ENCODE measurements at regions not wholly inside any gene's neighbourhood (a gene's known extent, or its start where the extent isn't known, plus 50 kb on each side); places are given as distances from the start of the nearest gene placed in this dataset.

GRCh38 chr2:23028106-23028505 lies 356.9 kb upstream of the KLHL29 start:
- no peak overlapping the region for H3K4me3 ChIP-seq (replicated peaks; ENCODE audit: low read depth, low read length)
- no peaks in the 10 kb centered on the region; the same call in 1 of the 2 replicates for H3K27me3 ChIP-seq (replicated peaks; ENCODE audit: control insufficient read depth, insufficient read depth, low read length)
- no peak for DNase-seq (ENCODE audit: extremely low read depth, insufficient read length)
- TF ChIP-seq, protein P1, sequence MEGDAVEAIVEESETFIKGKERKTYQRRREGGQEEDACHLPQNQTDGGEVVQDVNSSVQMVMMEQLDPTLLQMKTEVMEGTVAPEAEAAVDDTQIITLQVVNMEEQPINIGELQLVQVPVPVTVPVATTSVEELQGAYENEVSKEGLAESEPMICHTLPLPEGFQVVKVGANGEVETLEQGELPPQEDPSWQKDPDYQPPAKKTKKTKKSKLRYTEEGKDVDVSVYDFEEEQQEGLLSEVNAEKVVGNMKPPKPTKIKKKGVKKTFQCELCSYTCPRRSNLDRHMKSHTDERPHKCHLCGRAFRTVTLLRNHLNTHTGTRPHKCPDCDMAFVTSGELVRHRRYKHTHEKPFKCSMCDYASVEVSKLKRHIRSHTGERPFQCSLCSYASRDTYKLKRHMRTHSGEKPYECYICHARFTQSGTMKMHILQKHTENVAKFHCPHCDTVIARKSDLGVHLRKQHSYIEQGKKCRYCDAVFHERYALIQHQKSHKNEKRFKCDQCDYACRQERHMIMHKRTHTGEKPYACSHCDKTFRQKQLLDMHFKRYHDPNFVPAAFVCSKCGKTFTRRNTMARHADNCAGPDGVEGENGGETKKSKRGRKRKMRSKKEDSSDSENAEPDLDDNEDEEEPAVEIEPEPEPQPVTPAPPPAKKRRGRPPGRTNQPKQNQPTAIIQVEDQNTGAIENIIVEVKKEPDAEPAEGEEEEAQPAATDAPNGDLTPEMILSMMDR (IDR thresholded peaks at IDR 0.05; ENCODE audit: insufficient read depth, low read length, poor library complexity, severe bottlenecking) = no peak
- H3K36me3 ChIP-seq (ENCODE audit: control insufficient read depth, insufficient read depth, low read length) = no peaks in the 10 kb centered on the region

DNA sequence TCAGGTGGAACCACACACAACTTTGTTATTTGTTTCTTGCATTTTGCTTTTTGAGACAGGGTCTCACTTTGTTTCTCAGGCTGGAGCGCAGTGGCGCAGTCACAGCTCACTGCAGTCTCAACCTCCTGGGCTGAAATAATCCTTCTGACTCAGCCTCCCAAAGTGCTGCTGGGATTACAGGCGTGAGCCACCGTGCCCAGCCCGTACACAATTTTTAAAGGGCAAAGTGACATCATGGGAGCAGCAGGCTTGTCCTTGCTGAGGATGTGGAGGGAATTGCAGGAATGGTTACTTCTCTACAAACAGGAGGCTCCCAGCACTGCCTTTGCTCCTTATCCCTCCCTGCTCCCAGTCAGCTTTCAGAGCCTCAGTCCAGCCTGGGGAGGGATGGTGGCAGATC lies 355.9 kb upstream of the KLHL29 start:
- Histone ChIP-seq H3K36me3 (ENCODE audit: control insufficient read depth, insufficient read depth, low read length) (no peaks in the 10 kb centered on the region), H3K27me3 (replicated peaks; ENCODE audit: control insufficient read depth, insufficient read depth, low read length) (no peaks in the 10 kb centered on the region; the same call in 1 of the 2 replicates), H3K4me3 (replicated peaks; ENCODE audit: low read depth, low read length) (no peak overlapping the region)
- TF ChIP-seq, protein P1 (IDR thresholded peaks at IDR 0.05; ENCODE audit: insufficient read depth, low read length, poor library complexity, severe bottlenecking) = no peak
- no peak for DNase-seq (ENCODE audit: extremely low read depth, insufficient read length)

DNA sequence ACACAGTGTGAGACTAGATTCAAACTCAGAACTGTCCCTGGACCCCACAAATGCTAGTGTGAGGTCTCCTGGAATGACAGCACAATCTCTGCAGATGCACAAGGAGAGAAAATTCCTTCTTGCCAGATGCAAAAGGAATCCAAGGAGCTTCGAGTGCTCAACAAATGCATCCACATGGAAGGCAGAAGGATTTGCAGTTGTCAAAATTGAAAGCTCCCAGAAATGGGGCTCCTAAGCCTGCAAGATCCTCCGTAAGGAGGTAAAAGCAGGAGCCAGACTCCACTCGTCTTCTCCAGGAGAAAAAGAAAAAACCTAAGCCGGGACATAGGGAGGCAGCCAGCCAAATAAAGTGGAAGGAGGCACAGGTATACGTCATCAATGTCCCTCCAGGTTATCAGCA lies 355.0 kb upstream of the KLHL29 start:
- no peaks in the 10 kb centered on the region; the same call in 1 of the 2 replicates for H3K27me3 ChIP-seq (replicated peaks; ENCODE audit: control insufficient read depth, insufficient read depth, low read length)
- no peak overlapping the region for H3K4me3 ChIP-seq (replicated peaks; ENCODE audit: low read depth, low read length)
- TF ChIP-seq, protein P1 (IDR thresholded peaks at IDR 0.05; ENCODE audit: insufficient read depth, low read length, poor library complexity, severe bottlenecking) = no peak
- no peaks in the 10 kb centered on the region for H3K36me3 ChIP-seq (ENCODE audit: control insufficient read depth, insufficient read depth, low read length)
- DNase-seq (ENCODE audit: extremely low read depth, insufficient read length) = no peak

DNA sequence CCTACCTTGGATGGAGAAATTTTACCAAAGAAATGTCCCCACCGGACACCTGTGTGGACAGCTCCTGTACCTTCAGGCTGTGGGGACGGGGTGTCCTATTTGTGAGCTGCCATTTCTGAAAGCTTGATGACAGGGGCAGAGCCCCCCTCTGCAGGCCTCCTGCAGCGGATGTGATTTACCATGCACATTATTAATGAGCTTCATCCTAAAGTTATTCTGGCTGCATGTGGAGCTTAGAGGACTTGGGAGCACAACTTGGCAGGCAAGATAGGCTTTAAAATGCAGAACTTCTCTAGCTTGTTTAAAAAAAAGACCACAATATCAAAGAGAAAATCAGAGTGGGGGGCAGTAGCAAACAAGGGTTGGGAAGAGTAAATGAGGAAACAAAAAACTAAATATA lies 350.0 kb upstream of the KLHL29 start:
- no peak overlapping the region for H3K4me3 ChIP-seq (replicated peaks; ENCODE audit: low read depth, low read length)
- DNase-seq (ENCODE audit: extremely low read depth, insufficient read length) = no peak
- TF ChIP-seq, protein P1 (IDR thresholded peaks at IDR 0.05; ENCODE audit: insufficient read depth, low read length, poor library complexity, severe bottlenecking) = no peak
- H3K36me3 ChIP-seq (ENCODE audit: control insufficient read depth, insufficient read depth, low read length) = no peaks in the 10 kb centered on the region
- H3K27me3 ChIP-seq (replicated peaks; ENCODE audit: control insufficient read depth, insufficient read depth, low read length) = no peaks in the 10 kb centered on the region; the same call in 1 of the 2 replicates

DNA sequence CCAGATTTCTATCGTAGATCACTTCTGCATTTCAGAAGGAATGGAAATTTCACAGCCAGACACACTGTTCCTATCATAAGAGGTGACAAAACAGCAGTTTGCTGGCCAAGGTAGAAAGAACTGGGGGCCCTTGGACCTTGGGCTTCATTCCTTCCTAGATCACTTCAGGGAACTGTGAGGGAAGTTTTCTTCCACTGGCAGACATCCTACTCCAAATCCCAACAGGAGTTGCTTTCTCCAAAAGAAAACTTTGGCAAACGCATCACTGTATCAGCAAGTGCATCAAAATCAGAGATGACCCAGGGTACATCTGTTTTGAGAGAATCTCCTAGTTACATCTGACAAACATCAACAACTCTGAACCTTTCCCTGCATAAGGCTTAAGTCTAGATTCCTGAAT lies 348.4 kb upstream of the KLHL29 start:
- no peak for DNase-seq (ENCODE audit: extremely low read depth, insufficient read length)
- no peaks in the 10 kb centered on the region; the same call in 1 of the 2 replicates for H3K27me3 ChIP-seq (replicated peaks; ENCODE audit: control insufficient read depth, insufficient read depth, low read length)
- H3K36me3 ChIP-seq (ENCODE audit: control insufficient read depth, insufficient read depth, low read length) = no peaks in the 10 kb centered on the region
- no peak overlapping the region for H3K4me3 ChIP-seq (replicated peaks; ENCODE audit: low read depth, low read length)
- TF ChIP-seq, protein P1 (IDR thresholded peaks at IDR 0.05; ENCODE audit: insufficient read depth, low read length, poor library complexity, severe bottlenecking) = no peak

DNA sequence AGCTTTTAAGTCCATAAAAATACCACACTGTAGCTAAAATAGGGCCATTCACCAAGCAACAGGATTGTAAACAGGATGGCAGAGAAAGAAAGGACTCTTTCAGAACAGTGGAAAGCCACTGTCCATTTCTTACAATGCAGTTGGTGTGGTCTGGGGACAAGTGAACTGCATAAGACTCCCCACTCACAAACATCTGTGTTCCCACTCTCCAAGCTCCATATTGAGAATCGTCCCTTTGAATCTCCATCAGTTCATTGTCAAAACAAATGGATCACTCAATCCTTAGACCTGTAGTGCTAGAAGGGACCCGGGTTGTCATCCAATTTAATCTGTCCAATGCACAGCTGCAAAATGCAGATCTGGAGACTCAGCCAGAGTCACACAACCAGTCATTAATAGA lies 347.4 kb upstream of the KLHL29 start:
- DNase-seq (ENCODE audit: extremely low read depth, insufficient read length) = no peak
- H3K36me3 ChIP-seq (ENCODE audit: control insufficient read depth, insufficient read depth, low read length) = no peaks in the 10 kb centered on the region
- TF ChIP-seq, protein P1 (IDR thresholded peaks at IDR 0.05; ENCODE audit: insufficient read depth, low read length, poor library complexity, severe bottlenecking) = no peak
- H3K27me3 ChIP-seq (replicated peaks; ENCODE audit: control insufficient read depth, insufficient read depth, low read length) = no peaks in the 10 kb centered on the region; the same call in 1 of the 2 replicates
- H3K4me3 ChIP-seq (replicated peaks; ENCODE audit: low read depth, low read length) = no peak overlapping the region
